Bronchial epithelial cell (primary cell): ENCODE measurements at regions not wholly inside any gene's neighbourhood (a gene's known extent, or its start where the extent isn't known, plus 50 kb on each side); places are given as distances from the start of the nearest gene placed in this dataset.

ENCODE experiments used
- DNase-seq: peaks from one replicate; pipeline ENCODE4 v3.0.0-alpha.2; 2010; ENCODE audit warnings: low read depth
- FAIRE-seq: peaks from 2 replicates; lab custom pipeline; 2011; peaks lifted over from hg19 to GRCh38; lab: Jason Lieb, UNC
- H3K27me3 ChIP-seq: 2 replicates; pipeline ENCODE4 v1.5.1; 2011; ENCODE audit warnings: low read length; ENCODE audit not compliant: control insufficient read depth, insufficient read depth
- H3K36me3 ChIP-seq: 2 replicates; pipeline ENCODE4 v1.5.1; 2011; ENCODE audit warnings: low read length; ENCODE audit not compliant: control insufficient read depth, insufficient read depth
- H3K4me3 ChIP-seq: 2 replicates; pipeline ENCODE4 v1.5.1; 2011; ENCODE audit warnings: mild to moderate bottlenecking, low read depth, low read length, control low read depth
- TF ChIP-seq, protein P1 (sequence below): IDR thresholded peaks from 2 replicates; pipeline ENCODE4 v1.5.1; 2011; ENCODE audit warnings: mild to moderate bottlenecking, moderate library complexity, low read length, control low read depth, inconsistent platforms; ENCODE audit not compliant: insufficient read depth, severe bottlenecking

DNA sequence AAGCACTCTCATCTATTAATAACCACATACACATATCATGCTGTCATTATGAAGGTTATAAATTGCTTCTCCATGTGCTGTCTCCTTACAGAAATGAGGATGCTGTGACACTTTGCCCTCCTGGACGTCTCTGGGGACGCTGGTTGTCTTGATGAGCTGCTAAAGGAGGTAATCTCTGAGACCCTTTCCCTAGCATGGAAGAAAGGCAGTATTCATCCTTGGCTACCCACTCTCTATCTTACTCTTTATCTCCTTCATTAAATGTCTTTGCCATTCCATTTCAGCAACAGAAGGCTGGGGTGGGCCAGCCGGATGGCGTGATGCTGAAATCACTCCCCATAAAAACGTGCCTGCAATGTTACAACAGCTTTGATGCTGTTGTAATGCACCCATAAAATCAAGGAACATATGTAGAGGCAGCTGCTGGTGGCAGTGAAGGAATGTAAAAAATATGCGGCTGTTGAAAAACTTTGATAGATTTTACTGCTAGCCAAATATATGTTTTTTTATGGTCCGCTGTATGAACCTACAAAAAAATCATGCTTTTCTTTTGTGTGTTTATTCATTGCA, 715.1 kb upstream of the API5 start:
- no peak for FAIRE-seq
- no peak overlapping the region for H3K4me3 ChIP-seq
- no peaks in the 10 kb centered on the region for H3K27me3 ChIP-seq
- TF ChIP-seq, protein P1, sequence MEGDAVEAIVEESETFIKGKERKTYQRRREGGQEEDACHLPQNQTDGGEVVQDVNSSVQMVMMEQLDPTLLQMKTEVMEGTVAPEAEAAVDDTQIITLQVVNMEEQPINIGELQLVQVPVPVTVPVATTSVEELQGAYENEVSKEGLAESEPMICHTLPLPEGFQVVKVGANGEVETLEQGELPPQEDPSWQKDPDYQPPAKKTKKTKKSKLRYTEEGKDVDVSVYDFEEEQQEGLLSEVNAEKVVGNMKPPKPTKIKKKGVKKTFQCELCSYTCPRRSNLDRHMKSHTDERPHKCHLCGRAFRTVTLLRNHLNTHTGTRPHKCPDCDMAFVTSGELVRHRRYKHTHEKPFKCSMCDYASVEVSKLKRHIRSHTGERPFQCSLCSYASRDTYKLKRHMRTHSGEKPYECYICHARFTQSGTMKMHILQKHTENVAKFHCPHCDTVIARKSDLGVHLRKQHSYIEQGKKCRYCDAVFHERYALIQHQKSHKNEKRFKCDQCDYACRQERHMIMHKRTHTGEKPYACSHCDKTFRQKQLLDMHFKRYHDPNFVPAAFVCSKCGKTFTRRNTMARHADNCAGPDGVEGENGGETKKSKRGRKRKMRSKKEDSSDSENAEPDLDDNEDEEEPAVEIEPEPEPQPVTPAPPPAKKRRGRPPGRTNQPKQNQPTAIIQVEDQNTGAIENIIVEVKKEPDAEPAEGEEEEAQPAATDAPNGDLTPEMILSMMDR, result no peak
- no peak for DNase-seq
- H3K36me3 ChIP-seq, result no peaks in the 10 kb centered on the region

DNA sequence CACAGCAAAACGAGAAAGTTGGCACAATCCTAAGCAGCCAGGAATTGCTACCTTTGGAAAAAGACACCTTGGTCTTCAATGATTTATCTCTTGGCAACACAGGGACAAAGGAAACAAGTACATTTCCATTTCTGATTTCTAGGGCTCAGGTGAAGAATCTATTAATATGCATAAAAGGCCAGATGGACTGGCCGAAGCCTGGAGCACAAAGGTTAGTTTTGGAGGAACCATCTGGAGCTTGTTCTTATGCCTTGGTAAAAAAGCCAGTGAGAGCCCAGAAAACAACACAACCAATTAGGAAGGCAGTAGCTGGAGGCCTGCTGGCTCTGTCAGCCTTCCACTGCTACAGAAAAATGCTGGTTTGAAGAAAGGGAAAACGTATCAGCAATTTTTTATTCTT, 713.5 kb upstream of the API5 start:
- Histone ChIP-seq H3K4me3 (no peak overlapping the region), H3K27me3 (no peaks in the 10 kb centered on the region), H3K36me3 (no peaks in the 10 kb centered on the region)
- no peak for DNase-seq
- no peak for FAIRE-seq
- TF ChIP-seq, protein P1, result no peak

DNA sequence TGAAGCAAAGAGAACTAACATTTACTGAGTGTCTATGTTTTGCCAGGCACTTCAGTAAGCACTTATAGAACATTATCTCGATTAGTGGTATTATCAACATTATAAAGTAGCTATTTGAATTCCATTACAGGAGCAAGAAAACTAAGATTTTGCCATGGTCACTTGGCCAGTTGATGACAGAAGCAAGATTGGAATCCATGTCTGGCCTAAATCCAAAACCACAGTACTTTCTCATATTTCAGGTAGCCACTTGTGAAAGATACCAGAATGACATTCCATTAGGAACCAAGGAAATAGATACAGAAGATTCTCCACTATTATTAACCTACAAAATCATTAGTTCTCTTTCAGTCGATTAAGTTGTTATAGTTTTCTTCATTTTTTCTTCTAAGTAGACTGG, 691.0 kb upstream of the API5 start:
- DNase-seq (no peak), FAIRE-seq (no peak)
- H3K36me3 ChIP-seq, result no peaks in the 10 kb centered on the region
- H3K27me3 ChIP-seq, result no peaks in the 10 kb centered on the region
- no peak overlapping the region for H3K4me3 ChIP-seq
- TF ChIP-seq, protein P1, result no peak

DNA sequence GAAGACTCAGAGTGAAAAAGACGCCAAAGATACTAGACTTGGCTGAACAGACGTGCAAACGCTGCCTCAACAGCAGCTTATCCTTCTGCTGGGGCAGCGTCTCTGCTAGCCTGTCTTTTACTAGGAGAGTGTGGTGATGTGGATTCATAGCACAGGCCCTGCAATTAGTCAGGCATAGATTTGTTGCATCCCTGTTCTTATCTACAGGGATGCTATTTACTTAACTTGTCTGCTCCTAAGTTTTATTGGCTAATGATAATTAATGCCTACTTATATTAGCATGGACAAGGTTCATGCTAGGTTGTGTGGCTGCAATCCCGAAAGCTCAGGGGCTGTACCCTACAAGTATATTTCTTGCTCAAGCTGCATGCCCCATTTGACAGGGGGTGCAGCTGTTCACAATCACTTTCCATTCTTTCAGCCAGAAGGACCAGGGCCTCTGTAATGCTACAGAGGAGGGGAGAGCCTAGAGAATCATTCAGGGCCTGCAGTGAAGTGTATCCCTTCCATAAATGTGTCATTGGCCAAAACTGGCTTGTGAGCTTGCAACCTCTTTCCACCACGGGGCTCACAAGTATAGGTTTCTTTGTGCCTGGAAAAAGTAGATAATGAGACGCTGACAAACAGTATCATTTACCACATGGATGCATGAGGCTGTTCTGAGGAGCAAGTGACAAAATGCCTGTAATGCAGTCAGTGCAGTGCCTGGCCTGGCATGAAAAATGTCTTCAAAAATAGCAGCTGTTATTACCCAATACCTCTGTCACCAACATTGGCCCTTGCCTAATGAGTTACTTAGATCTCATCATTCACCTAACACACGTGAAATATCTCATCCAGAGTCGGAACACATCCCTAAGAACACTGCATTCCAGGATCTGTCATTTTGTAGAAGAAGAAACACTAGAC, 685.8 kb upstream of the API5 start:
- peak; percentile 23 for FAIRE-seq
- H3K27me3 ChIP-seq, result no peaks in the 10 kb centered on the region
- H3K36me3 ChIP-seq, result no peaks in the 10 kb centered on the region
- TF ChIP-seq, protein P1, result no peak
- DNase-seq, result no peak
- no peak overlapping the region for H3K4me3 ChIP-seq

DNA sequence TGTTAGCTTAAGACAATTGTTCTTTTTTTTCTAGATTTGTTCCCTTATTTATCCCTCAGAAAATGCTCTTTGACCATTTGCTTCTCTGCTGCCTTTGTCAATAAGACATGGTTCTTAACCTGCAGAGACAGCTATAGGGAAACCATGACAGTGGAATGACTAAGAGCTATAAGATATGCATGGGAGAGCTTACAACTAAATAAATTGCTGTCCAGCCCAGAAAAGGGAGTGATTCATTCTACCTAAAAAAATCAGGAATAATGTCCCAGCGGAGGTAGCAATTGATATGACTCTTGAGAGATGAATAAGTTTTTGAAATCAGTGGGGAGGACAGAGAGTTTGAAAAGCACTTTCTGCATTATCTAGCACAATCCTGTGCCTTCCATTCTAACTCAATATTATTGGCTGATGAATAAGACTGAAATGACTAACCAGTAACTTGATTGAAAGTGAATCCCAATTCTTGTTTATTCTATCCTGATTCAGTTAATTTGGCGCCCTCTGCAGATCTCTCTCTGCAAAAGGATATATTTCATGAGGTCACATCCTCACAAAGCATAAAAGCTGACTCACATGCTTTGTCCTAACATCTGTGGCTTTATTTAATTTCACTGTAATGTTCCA, 680.5 kb upstream of the API5 start:
- DNase-seq (peak; percentile 47), FAIRE-seq (no peak)
- Histone ChIP-seq H3K27me3 (no peaks in the 10 kb centered on the region), H3K36me3 (no peaks in the 10 kb centered on the region), H3K4me3 (no peak overlapping the region)
- TF ChIP-seq, protein P1, result no peak
